A549 (cell line): ENCODE measurements at regions not wholly inside any gene's neighbourhood (a gene's known extent, or its start where the extent isn't known, plus 50 kb on each side); places are given as distances from the start of the nearest gene placed in this dataset.

ENCODE experiments used
- ATAC-seq, 2 experiments: fragments of 200-7000 bp in 1 of 2; fragments of >200 bp in 1 of 2; cut with Nextera tagmentation in 1 of 2; cut with Tn5 transposase in 1 of 2; 3 replicates each; pipeline versions ENCODE4 v1.8.0 to v1.9.1; 2018 to 2020; ENCODE audit warnings: mild to moderate bottlenecking in 1 of 2, moderate library complexity in 1 of 2
- CTCF ChIA-PET: fragments of 300-600 bp; sonication (Branson Sonifier 250); formaldehyde crosslinking; extraction: SDS; loops from one replicate; lab custom pipeline; 2021; ENCODE audit warnings: antibody characterized with exemption, inconsistent platforms; lab: Yijun Ruan, JAX
- POLR2A ChIA-PET: fragments of 350-600 bp; formaldehyde crosslinking; extraction: SDS; loops from one replicate; lab custom pipeline; 2021; ENCODE audit warnings: antibody characterized with exemption, inconsistent platforms; lab: Yijun Ruan, JAX
- DNase-seq, 2 experiments: peaks; one replicate each; pipeline versions ENCODE4 v3.0.0 to v3.0.0-alpha.2; 2011 to 2016; ENCODE audit warnings: low read depth in 1 of 2, low spot score in 1 of 2
- FAIRE-seq: peaks from 2 replicates; lab custom pipeline; 2011; peaks lifted over from hg19 to GRCh38; lab: Jason Lieb, UNC
- H3K27ac ChIP-seq, 2 experiments: fragments of >200 bp; sonication (Bioruptor Twin); formaldehyde crosslinking; 3 replicates each; pipeline ENCODE4 v1.5.1; 2016 to 2017
- H3K4me1 ChIP-seq: fragments of >200 bp; sonication (Bioruptor Twin); formaldehyde crosslinking; 3 replicates; pipeline ENCODE4 v1.6.1; 2016
- H3K4me2 ChIP-seq: fragments of >200 bp; sonication (Bioruptor Twin); formaldehyde crosslinking; 3 replicates; pipeline ENCODE4 v1.6.1; 2016
- H3K4me3 ChIP-seq: fragments of >200 bp; sonication (Bioruptor Twin); formaldehyde crosslinking; 3 replicates; pipeline ENCODE4 v1.5.1; 2016
- H3K9me3 ChIP-seq: fragments of >200 bp; sonication (Bioruptor Twin); formaldehyde crosslinking; 3 replicates; pipeline ENCODE4 v1.6.1; 2016
- ATOH8 ChIP-seq: fragments of 250-450 bp; sonication (Bioruptor Pico); IDR thresholded peaks from 2 replicates; pipeline ENCODE4 v1.5.0; 2020; ENCODE audit warnings: low read depth, mild to moderate bottlenecking, moderate library complexity
- CBX2 ChIP-seq: fragments of 200-600 bp; sonication (generic); IDR thresholded peaks from 2 replicates; pipeline ENCODE4 v1.6.1; 2016; ENCODE audit warnings: low read depth, mild to moderate bottlenecking, borderline replicate concordance
- CHD2 ChIP-seq: fragments of 150-350 bp; IDR thresholded peaks from 2 replicates; pipeline ENCODE4 v1.6.1; 2014; ENCODE audit warnings: low read length; ENCODE audit not compliant: partially characterized antibody
- CTCF ChIP-seq: fragments of >200 bp; sonication (Bioruptor Twin); formaldehyde crosslinking; IDR thresholded peaks from 3 replicates; pipeline ENCODE4 v1.5.1; 2016
- E2F6 ChIP-seq: IDR thresholded peaks from 2 replicates; pipeline ENCODE4 v1.6.1; 2012; ENCODE audit warnings: low read depth, borderline replicate concordance
- EHF ChIP-seq: fragments of 250-450 bp; sonication (Bioruptor Pico); IDR thresholded peaks from 2 replicates; pipeline ENCODE4 v1.5.0; 2020; ENCODE audit warnings: mild to moderate bottlenecking
- EP300 ChIP-seq, 2 experiments: fragments of >200 bp; sonication (Bioruptor Twin); formaldehyde crosslinking; IDR thresholded peaks; 2 replicates in 1 of 2; 3 replicates in 1 of 2; pipeline ENCODE4 v1.6.1; 2016 to 2017
- ESRRA ChIP-seq: fragments of 150-350 bp; IDR thresholded peaks from 2 replicates; pipeline ENCODE4 v1.6.1; 2014; ENCODE audit warnings: mild to moderate bottlenecking, low read length, borderline replicate concordance
- FOSB ChIP-seq: fragments of 250-450 bp; sonication (Bioruptor Pico); IDR thresholded peaks from 2 replicates; pipeline ENCODE4 v1.5.0; 2020; ENCODE audit warnings: mild to moderate bottlenecking, moderate library complexity
- FOSL2 ChIP-seq, 2 experiments: fragments of 450-650 bp in 1 of 2; fragments of >200 bp in 1 of 2; sonication (Bioruptor Twin) in 1 of 2; formaldehyde crosslinking; IDR thresholded peaks; 2 replicates each; pipeline versions ENCODE4 v1.5.0 to v1.6.1; 2016 to 2020; ENCODE audit warnings: mild to moderate bottlenecking in 1 of 2, moderate library complexity in 1 of 2
- HEYL ChIP-seq: fragments of 250-450 bp; sonication (Bioruptor Pico); IDR thresholded peaks from 2 replicates; pipeline ENCODE4 v1.8.0; 2021; ENCODE audit warnings: mild to moderate bottlenecking, moderate library complexity
- HMGXB4 ChIP-seq: fragments of 250-450 bp; sonication (Bioruptor Pico); IDR thresholded peaks from 2 replicates; pipeline ENCODE4 v1.5.0; 2021; ENCODE audit warnings: mild to moderate bottlenecking, moderate library complexity, borderline replicate concordance
- HOXA7 ChIP-seq: fragments of 250-450 bp; sonication (Bioruptor Pico); IDR thresholded peaks from 2 replicates; pipeline ENCODE4 v1.5.0; 2020; ENCODE audit warnings: mild to moderate bottlenecking, moderate library complexity
- HOXB13 ChIP-seq: fragments of 250-450 bp; sonication (Bioruptor Pico); IDR thresholded peaks from 2 replicates; pipeline ENCODE4 v1.5.0; 2020; ENCODE audit warnings: low read depth, mild to moderate bottlenecking, moderate library complexity
- JUN ChIP-seq, 2 experiments: fragments of >200 bp; sonication (Bioruptor Twin); formaldehyde crosslinking; IDR thresholded peaks; 2 replicates in 1 of 2; 3 replicates in 1 of 2; pipeline ENCODE4 v1.6.1; 2016 to 2017
- KDM5A ChIP-seq: fragments of 200-600 bp; sonication (generic); IDR thresholded peaks from 2 replicates; pipeline ENCODE4 v1.6.1; 2016; ENCODE audit warnings: antibody characterized with exemption, mild to moderate bottlenecking
- NFE2L2 ChIP-seq: fragments of 150-350 bp; conservative IDR thresholded peaks from 2 replicates; pipeline ENCODE4 v1.6.1; 2014; ENCODE audit warnings: low read length
- NR3C1 ChIP-seq: fragments of >200 bp; sonication (Bioruptor Twin); formaldehyde crosslinking; IDR thresholded peaks from 3 replicates; pipeline ENCODE4 v1.6.1; 2017
- POLR2A ChIP-seq: IDR thresholded peaks from 2 replicates; pipeline ENCODE4 v1.6.1; 2012; ENCODE audit warnings: mild to moderate bottlenecking, low read length
- RARB ChIP-seq: fragments of 250-450 bp; sonication (Bioruptor Pico); IDR thresholded peaks from 2 replicates; pipeline ENCODE4 v1.8.0; 2021; ENCODE audit warnings: mild to moderate bottlenecking, moderate library complexity
- RCOR1 ChIP-seq: fragments of 150-350 bp; IDR thresholded peaks from 2 replicates; pipeline ENCODE4 v1.6.1; 2014; ENCODE audit warnings: antibody characterized with exemption, low read length, low read depth
- SMC3 ChIP-seq: fragments of >200 bp; sonication (Bioruptor Twin); formaldehyde crosslinking; IDR thresholded peaks from 3 replicates; pipeline ENCODE4 v1.6.1; 2018; ENCODE audit warnings: inconsistent platforms
- SREBF2 ChIP-seq: fragments of 450-650 bp; IDR thresholded peaks from 2 replicates; pipeline ENCODE4 v1.6.1; 2014; ENCODE audit warnings: mild to moderate bottlenecking, moderate library complexity
- ZNF302 ChIP-seq: fragments of 250-450 bp; sonication (Bioruptor Pico); IDR thresholded peaks from 2 replicates; pipeline ENCODE4 v1.9.0; 2021; ENCODE audit warnings: inconsistent platforms, mild to moderate bottlenecking, moderate library complexity
- whole genome bisulfite sequencing: methylation state at CpG from one replicate; pipeline ENCODE4 v1.1.6; 2017; ENCODE audit errors: missing lambda C conversion rate; 5-methylcytosine and 5-hydroxymethylcytosine counted together

GRCh38 chr20:39111359-39112177 lies 149.4 kb downstream of the DHX35 start:
- H3K9me3 ChIP-seq = peaks cover 4% of the 10 kb centered on the region; the same call in 1 of the 3 replicates
- DNase-seq = no peak
- 6% methylated on average over 3 of the region's 4 CpGs for WGBS
- ChIA-PET POLR2A (no interaction called here), CTCF (interaction anchor here (0.6 to 3.8 kb wide), 31 partner anchors 9 to 1956 kb away, joined by 3 to 40 read pairs (median 4); partner anchors contain the start of gene MAFB)
- peak; percentile 17 to 42; a peak in 4 of 6 replicates for ATAC-seq
- FAIRE-seq = no peak
- no peak for TF ChIP-seq HMGXB4 (CRISPR knock-in tag)
- no peak for TF ChIP-seq ATOH8 (CRISPR knock-in tag)
- TF ChIP-seq FOSL2 (IDR thresholded peaks at IDR 0.05) = no peak
- no peak for TF ChIP-seq FOSL2 (CRISPR knock-in tag; IDR thresholded peaks at IDR 0.05)
- no peak for TF ChIP-seq HOXA7 (CRISPR knock-in tag)
- no peak for TF ChIP-seq EP300 (IDR thresholded peaks at IDR 0.05)
- TF ChIP-seq SREBF2 = no peak
- TF ChIP-seq HOXB13 (CRISPR knock-in tag) = no peak
- TF ChIP-seq EHF (CRISPR knock-in tag) = no peak
- no peak for TF ChIP-seq FOSB
- TF ChIP-seq KDM5A = no peak
- TF ChIP-seq JUN (IDR thresholded peaks at IDR 0.05) = no peak
- TF ChIP-seq RCOR1 = no peak
- no peak for TF ChIP-seq CHD2
- TF ChIP-seq HEYL (CRISPR knock-in tag) = no peak
- no peak for TF ChIP-seq CTCF
- TF ChIP-seq E2F6 = no peak
- no peak for TF ChIP-seq ESRRA
- no peak for TF ChIP-seq CBX2
- no peak for TF ChIP-seq ZNF302 (CRISPR knock-in tag)
- no peak overlapping the region for H3K27ac ChIP-seq
- H3K4me2 ChIP-seq = no peak overlapping the region
- H3K4me1 ChIP-seq = peaks cover 14% of the 10 kb centered on the region
- H3K4me3 ChIP-seq = no peak overlapping the region

- ChIA-PET CTCF (interaction anchor here (1.1 to 2.0 kb wide), 3 partner anchors 11 to 1579 kb away, joined by 3 to 10 read pairs (median 3); partner anchors contain the start of gene MAFB), POLR2A (no interaction called here)
- no peak overlapping the region for H3K4me3 ChIP-seq
- H3K9me3 ChIP-seq = no peaks in the 10 kb centered on the region
- no peak overlapping the region for H3K27ac ChIP-seq
- H3K4me1 ChIP-seq = peaks cover 14% of the 10 kb centered on the region
- no peak for DNase-seq
- FAIRE-seq = no peak
- ATAC-seq = no peak
- no peak overlapping the region for H3K4me2 ChIP-seq
- TF ChIP-seq SREBF2 (no peak), NR3C1 (no peak), HOXA7 (CRISPR knock-in tag) (no peak), NFE2L2 (no peak), RARB (CRISPR knock-in tag) (no peak), POLR2A (no peak), EHF (CRISPR knock-in tag) (no peak), SMC3 (no peak)
- TF ChIP-seq, all 56 proteins: peak for 0
Measured at GRCh38 chr20:39110819-39111136, 148.6 kb downstream of the DHX35 start.
